DND-41 (cell line): ENCODE measurements at regions not wholly inside any gene's neighbourhood (a gene's known extent, or its start where the extent isn't known, plus 50 kb on each side); places are given as distances from the start of the nearest gene placed in this dataset.

Experiments used
- ATAC-seq: fragments of 200-7000 bp; cut with Tn5 transposase; 3 replicates; pipeline ENCODE4 v1.9.1; 2021; ENCODE audit warnings: low read depth; ENCODE audit not compliant: insufficient read depth
- DNase-seq: peaks from one replicate; pipeline ENCODE4 v3.0.0-alpha.2; 2020
- H2AFZ ChIP-seq: 2 replicates; pipeline ENCODE4 v1.6.0; 2012; ENCODE audit warnings: low read depth, low read length
- H3K27ac ChIP-seq: 2 replicates; pipeline ENCODE4 v1.5.1; 2012; ENCODE audit warnings: low read length, inconsistent platforms
- H3K27me3 ChIP-seq: fragments of 200-600 bp; sonication (generic); 2 replicates; pipeline ENCODE4 v1.6.0; 2012; ENCODE audit warnings: low read length, mild to moderate bottlenecking, inconsistent platforms; ENCODE audit not compliant: insufficient read depth, poor library complexity
- H3K36me3 ChIP-seq: 2 replicates; pipeline ENCODE4 v1.5.1; 2012; ENCODE audit warnings: low read length, inconsistent platforms; ENCODE audit not compliant: insufficient read depth
- H3K4me1 ChIP-seq: 2 replicates; pipeline ENCODE4 v1.5.1; 2012; ENCODE audit warnings: mild to moderate bottlenecking, low read length; ENCODE audit not compliant: insufficient read depth
- H3K4me2 ChIP-seq: 2 replicates; pipeline ENCODE4 v1.6.0; 2012; ENCODE audit warnings: mild to moderate bottlenecking, moderate library complexity, low read length, inconsistent platforms; ENCODE audit not compliant: insufficient read depth
- H3K4me3 ChIP-seq, 2 experiments: fragments of 200-600 bp in 1 of 2; shearing (Covaris generic) in 1 of 2; 2 replicates each; pipeline ENCODE4 v1.5.1; 2012 to 2016; ENCODE audit warnings: inconsistent platforms in 2 of 2, low read length in 2 of 2, mild to moderate bottlenecking in 2 of 2, low read depth in 1 of 2, moderate library complexity in 1 of 2
- H3K79me2 ChIP-seq: 2 replicates; pipeline ENCODE4 v1.6.0; 2012; ENCODE audit warnings: low read length, inconsistent platforms; ENCODE audit not compliant: insufficient read depth
- H3K9ac ChIP-seq: 2 replicates; pipeline ENCODE4 v1.6.0; 2012; ENCODE audit warnings: low read depth, mild to moderate bottlenecking, inconsistent platforms, low read length, moderate library complexity
- H3K9me3 ChIP-seq: 2 replicates; pipeline ENCODE4 v1.5.1; 2012; ENCODE audit warnings: low read length, moderate library complexity, mild to moderate bottlenecking, inconsistent platforms; ENCODE audit not compliant: insufficient read depth, severe bottlenecking
- H4K20me1 ChIP-seq: 2 replicates; pipeline ENCODE4 v1.6.0; 2012; ENCODE audit warnings: low read length; ENCODE audit not compliant: insufficient read depth
- CTCF ChIP-seq: IDR thresholded peaks from 2 replicates; pipeline ENCODE4 v1.5.1; 2012; ENCODE audit warnings: borderline replicate concordance, low read length, moderate library complexity, mild to moderate bottlenecking; ENCODE audit not compliant: poor library complexity, severe bottlenecking; ENCODE audit errors: extremely low read depth
- EZH2 ChIP-seq: IDR thresholded peaks from 3 replicates; pipeline ENCODE4 v1.6.1; 2012; ENCODE audit warnings: borderline replicate concordance, low read depth, mild to moderate bottlenecking, moderate library complexity, low read length, inconsistent platforms; ENCODE audit not compliant: severe bottlenecking

GRCh38 chr2:156752042-156752441 is 315.9 kb downstream of the GPD2 start:
- Histone ChIP-seq H3K4me3 (no peak overlapping the region), H3K27me3 (no peaks in the 10 kb centered on the region), H2AFZ (no peak overlapping the region), H3K9me3 (no peaks in the 10 kb centered on the region), H3K4me1 (peaks cover 19% of the 10 kb centered on the region), H4K20me1 (no peaks in the 10 kb centered on the region), H3K9ac (no peak overlapping the region), H3K79me2 (no peaks in the 10 kb centered on the region), H3K36me3 (no peaks in the 10 kb centered on the region), H3K4me2 (no peak overlapping the region), H3K27ac (no peak overlapping the region)
- TF ChIP-seq EZH2 (no peak), CTCF (no peak)
- DNase-seq (no peak), ATAC-seq (no peak)

GRCh38 chr2:156753766-156754165 is 317.6 kb downstream of the GPD2 start:
- ATAC-seq = no peak
- H2AFZ ChIP-seq = no peak overlapping the region
- DNase-seq = no peak
- H3K36me3 ChIP-seq = no peaks in the 10 kb centered on the region
- no peak overlapping the region for H3K4me3 ChIP-seq
- H3K9ac ChIP-seq = no peak overlapping the region
- H4K20me1 ChIP-seq = no peaks in the 10 kb centered on the region
- no peak overlapping the region for H3K27ac ChIP-seq
- no peaks in the 10 kb centered on the region for H3K79me2 ChIP-seq
- no peak overlapping the region for H3K4me2 ChIP-seq
- no peaks in the 10 kb centered on the region for H3K27me3 ChIP-seq
- no peaks in the 10 kb centered on the region for H3K9me3 ChIP-seq
- TF ChIP-seq EZH2 (no peak), CTCF (no peak)
- peaks cover 2% of the 10 kb centered on the region; the same call in 1 of the 2 replicates for H3K4me1 ChIP-seq

DNA sequence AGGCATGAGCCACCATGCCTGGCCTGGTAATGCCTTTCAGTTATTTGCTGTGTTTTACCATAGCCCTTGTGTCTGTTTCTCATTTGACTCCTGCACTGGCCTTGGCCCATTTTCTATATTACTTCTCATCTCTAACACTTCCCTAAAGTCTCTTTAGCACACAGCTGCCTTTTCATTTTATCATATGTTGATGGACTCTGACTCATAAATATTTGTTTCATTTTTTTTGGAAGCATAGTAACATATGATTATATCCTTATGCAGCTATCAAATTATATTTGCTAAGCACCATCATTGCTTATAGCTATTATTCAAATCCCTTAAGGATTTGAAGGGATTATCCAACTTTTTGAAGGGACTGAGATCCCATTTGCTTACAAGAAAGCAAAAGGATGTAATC is 320.3 kb downstream of the GPD2 start:
- H3K9me3 ChIP-seq = no peaks in the 10 kb centered on the region
- ATAC-seq = no peak
- peaks cover 15% of the 10 kb centered on the region for H3K4me1 ChIP-seq
- H3K9ac ChIP-seq = no peak overlapping the region
- no peak overlapping the region for H3K27ac ChIP-seq
- H3K36me3 ChIP-seq = no peaks in the 10 kb centered on the region
- TF ChIP-seq CTCF (no peak), EZH2 (no peak)
- H3K79me2 ChIP-seq = no peaks in the 10 kb centered on the region
- no peaks in the 10 kb centered on the region for H4K20me1 ChIP-seq
- no peak for DNase-seq
- H3K4me2 ChIP-seq = no peak overlapping the region
- H3K4me3 ChIP-seq = no peak overlapping the region
- no peak overlapping the region for H2AFZ ChIP-seq
- no peaks in the 10 kb centered on the region for H3K27me3 ChIP-seq

- no peak for TF ChIP-seq EZH2
- TF ChIP-seq CTCF = no peak
- Histone ChIP-seq H3K9me3 (no peaks in the 10 kb centered on the region), H2AFZ (no peak overlapping the region), H3K9ac (no peak overlapping the region), H3K79me2 (no peaks in the 10 kb centered on the region), H3K4me3 (no peak overlapping the region), H3K27me3 (no peaks in the 10 kb centered on the region), H3K4me1 (peaks cover 47% of the 10 kb centered on the region), H3K27ac (no peak overlapping the region), H3K4me2 (no peak overlapping the region), H3K36me3 (no peaks in the 10 kb centered on the region), H4K20me1 (no peaks in the 10 kb centered on the region)
- DNase-seq = no peak
- no peak for ATAC-seq
These were observed 327.0 kb downstream of the GPD2 start for GRCh38 chr2:156763174-156763573.
